HepG2 (cell line): ENCODE measurements at regions not wholly inside any gene's neighbourhood (a gene's known extent, or its start where the extent isn't known, plus 50 kb on each side); places are given as distances from the start of the nearest gene placed in this dataset.

Experiments
- CBFB ChIP-seq: sonication (generic); formaldehyde crosslinking; IDR thresholded peaks from 2 replicates; pipeline ENCODE4 v1.4.0; 2020; ENCODE audit warnings: missing genetic modification reagents
- GFI1 ChIP-seq: sonication (generic); formaldehyde crosslinking; IDR thresholded peaks from 2 replicates; pipeline ENCODE4 v1.5.0; 2020; ENCODE audit warnings: missing genetic modification reagents, mild to moderate bottlenecking, borderline replicate concordance
- KDM3A ChIP-seq: IDR thresholded peaks from 2 replicates; pipeline ENCODE4 v1.6.1; 2018; ENCODE audit warnings: low read depth, missing compliant biosample characterization
- MEIS1 ChIP-seq: sonication (generic); formaldehyde crosslinking; IDR thresholded peaks from 2 replicates; pipeline ENCODE4 v1.9.0; 2021; ENCODE audit warnings: mild to moderate bottlenecking, missing genetic modification reagents, moderate library complexity, borderline replicate concordance
- MXD4 ChIP-seq: IDR thresholded peaks from 2 replicates; pipeline ENCODE4 v1.6.1; 2016; ENCODE audit warnings: mild to moderate bottlenecking, missing biosample characterization, missing genetic modification reagents
- TBP ChIP-seq: sonication (generic); formaldehyde crosslinking; IDR thresholded peaks from 2 replicates; pipeline ENCODE4 v1.5.0; 2020; ENCODE audit warnings: missing genetic modification reagents
- TF ChIP-seq, protein P1 (sequence below), 2 experiments: IDR thresholded peaks; 2 replicates each; pipeline ENCODE4 v1.6.1; 2011 to 2012; ENCODE audit warnings: low read length in 2 of 2, borderline replicate concordance in 1 of 2, low read depth in 1 of 2, mild to moderate bottlenecking in 1 of 2, moderate library complexity in 1 of 2
- TF ChIP-seq, protein P2 (sequence below): sonication (generic); formaldehyde crosslinking; IDR thresholded peaks from 2 replicates; pipeline ENCODE4 v1.8.0; 2023; ENCODE audit warnings: mild to moderate bottlenecking, missing genetic modification reagents
- TF ChIP-seq, protein P3 (sequence below): sonication (generic); formaldehyde crosslinking; IDR thresholded peaks from 2 replicates; pipeline ENCODE4 v1.4.0; 2020; ENCODE audit warnings: missing genetic modification reagents
- TF ChIP-seq, protein P4 (sequence below): sonication (generic); formaldehyde crosslinking; IDR thresholded peaks from 2 replicates; pipeline ENCODE4 v1.8.0; 2022; ENCODE audit warnings: mild to moderate bottlenecking, missing genetic modification reagents; ENCODE audit not compliant: insufficient replicate concordance

DNA sequence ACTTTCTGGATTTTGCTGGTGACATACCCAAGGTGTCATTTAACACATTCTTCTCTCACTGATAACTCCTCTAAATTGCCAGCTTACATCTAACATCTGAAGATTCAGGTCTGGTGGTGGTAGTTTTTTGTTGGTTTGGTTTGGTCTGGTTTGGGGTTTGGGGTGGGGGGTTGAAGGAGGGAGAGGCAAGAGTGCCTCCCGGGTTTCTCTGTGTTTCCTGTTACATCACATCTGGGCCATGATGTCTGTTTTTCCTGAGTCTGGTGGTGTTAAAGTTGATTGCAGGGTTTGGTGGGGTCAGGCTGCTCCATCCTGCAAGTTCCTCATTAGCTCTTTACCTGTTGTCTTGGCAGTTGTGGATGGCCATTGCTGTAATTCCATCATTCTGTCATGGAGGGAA, 155.8 kb upstream of the UBL3 start (continued):
- TF ChIP-seq, protein P1, sequence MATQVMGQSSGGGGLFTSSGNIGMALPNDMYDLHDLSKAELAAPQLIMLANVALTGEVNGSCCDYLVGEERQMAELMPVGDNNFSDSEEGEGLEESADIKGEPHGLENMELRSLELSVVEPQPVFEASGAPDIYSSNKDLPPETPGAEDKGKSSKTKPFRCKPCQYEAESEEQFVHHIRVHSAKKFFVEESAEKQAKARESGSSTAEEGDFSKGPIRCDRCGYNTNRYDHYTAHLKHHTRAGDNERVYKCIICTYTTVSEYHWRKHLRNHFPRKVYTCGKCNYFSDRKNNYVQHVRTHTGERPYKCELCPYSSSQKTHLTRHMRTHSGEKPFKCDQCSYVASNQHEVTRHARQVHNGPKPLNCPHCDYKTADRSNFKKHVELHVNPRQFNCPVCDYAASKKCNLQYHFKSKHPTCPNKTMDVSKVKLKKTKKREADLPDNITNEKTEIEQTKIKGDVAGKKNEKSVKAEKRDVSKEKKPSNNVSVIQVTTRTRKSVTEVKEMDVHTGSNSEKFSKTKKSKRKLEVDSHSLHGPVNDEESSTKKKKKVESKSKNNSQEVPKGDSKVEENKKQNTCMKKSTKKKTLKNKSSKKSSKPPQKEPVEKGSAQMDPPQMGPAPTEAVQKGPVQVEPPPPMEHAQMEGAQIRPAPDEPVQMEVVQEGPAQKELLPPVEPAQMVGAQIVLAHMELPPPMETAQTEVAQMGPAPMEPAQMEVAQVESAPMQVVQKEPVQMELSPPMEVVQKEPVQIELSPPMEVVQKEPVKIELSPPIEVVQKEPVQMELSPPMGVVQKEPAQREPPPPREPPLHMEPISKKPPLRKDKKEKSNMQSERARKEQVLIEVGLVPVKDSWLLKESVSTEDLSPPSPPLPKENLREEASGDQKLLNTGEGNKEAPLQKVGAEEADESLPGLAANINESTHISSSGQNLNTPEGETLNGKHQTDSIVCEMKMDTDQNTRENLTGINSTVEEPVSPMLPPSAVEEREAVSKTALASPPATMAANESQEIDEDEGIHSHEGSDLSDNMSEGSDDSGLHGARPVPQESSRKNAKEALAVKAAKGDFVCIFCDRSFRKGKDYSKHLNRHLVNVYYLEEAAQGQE (IDR thresholded peaks at IDR 0.05; ENCODE audit: borderline replicate concordance in 1 of 2, low read depth in 1 of 2, low read length in 2 of 2), result no peak
- TF ChIP-seq GFI1 (CRISPR knock-in tag) (no peak), CBFB (CRISPR knock-in tag) (no peak), MEIS1 (CRISPR knock-in tag) (no peak), KDM3A (CRISPR knock-in tag) (no peak), MXD4 (no peak), TBP (CRISPR knock-in tag) (no peak)
- TF ChIP-seq, protein P2, sequence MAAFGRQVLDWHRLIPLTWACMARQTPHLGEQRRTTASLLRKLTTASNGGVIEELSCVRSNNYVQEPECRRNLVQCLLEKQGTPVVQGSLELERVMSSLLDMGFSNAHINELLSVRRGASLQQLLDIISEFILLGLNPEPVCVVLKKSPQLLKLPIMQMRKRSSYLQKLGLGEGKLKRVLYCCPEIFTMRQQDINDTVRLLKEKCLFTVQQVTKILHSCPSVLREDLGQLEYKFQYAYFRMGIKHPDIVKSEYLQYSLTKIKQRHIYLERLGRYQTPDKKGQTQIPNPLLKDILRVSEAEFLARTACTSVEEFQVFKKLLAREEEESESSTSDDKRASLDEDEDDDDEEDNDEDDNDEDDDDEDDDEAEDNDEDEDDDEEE, result no peak
- TF ChIP-seq, protein P3, sequence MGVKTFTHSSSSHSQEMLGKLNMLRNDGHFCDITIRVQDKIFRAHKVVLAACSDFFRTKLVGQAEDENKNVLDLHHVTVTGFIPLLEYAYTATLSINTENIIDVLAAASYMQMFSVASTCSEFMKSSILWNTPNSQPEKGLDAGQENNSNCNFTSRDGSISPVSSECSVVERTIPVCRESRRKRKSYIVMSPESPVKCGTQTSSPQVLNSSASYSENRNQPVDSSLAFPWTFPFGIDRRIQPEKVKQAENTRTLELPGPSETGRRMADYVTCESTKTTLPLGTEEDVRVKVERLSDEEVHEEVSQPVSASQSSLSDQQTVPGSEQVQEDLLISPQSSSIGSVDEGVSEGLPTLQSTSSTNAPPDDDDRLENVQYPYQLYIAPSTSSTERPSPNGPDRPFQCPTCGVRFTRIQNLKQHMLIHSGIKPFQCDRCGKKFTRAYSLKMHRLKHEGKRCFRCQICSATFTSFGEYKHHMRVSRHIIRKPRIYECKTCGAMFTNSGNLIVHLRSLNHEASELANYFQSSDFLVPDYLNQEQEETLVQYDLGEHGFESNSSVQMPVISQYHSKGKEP, result no peak
- TF ChIP-seq, protein P4, sequence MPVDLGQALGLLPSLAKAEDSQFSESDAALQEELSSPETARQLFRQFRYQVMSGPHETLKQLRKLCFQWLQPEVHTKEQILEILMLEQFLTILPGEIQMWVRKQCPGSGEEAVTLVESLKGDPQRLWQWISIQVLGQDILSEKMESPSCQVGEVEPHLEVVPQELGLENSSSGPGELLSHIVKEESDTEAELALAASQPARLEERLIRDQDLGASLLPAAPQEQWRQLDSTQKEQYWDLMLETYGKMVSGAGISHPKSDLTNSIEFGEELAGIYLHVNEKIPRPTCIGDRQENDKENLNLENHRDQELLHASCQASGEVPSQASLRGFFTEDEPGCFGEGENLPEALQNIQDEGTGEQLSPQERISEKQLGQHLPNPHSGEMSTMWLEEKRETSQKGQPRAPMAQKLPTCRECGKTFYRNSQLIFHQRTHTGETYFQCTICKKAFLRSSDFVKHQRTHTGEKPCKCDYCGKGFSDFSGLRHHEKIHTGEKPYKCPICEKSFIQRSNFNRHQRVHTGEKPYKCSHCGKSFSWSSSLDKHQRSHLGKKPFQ, result no peak
